Fibroblast of the conjunctiva (primary cell): ENCODE measurements at regions not wholly inside any gene's neighbourhood (a gene's known extent, or its start where the extent isn't known, plus 50 kb on each side); places are given as distances from the start of the nearest gene placed in this dataset.

Experiments
- DNase-seq: peaks from one replicate; pipeline ENCODE4 v3.0.0-alpha.2; 2010; ENCODE audit warnings: low read depth

GRCh38 chr18:33817096-33817495 lies 239.1 kb downstream of the ASXL3 start:
- DNase-seq = no peak

- DNase-seq = no peak
These were observed 236.5 kb downstream of the ASXL3 start for GRCh38 chr18:33814546-33814945.

GRCh38 chr18:33812186-33812585 lies 234.2 kb downstream of the ASXL3 start:
- DNase-seq = no peak

- no peak for DNase-seq
These were observed 227.6 kb downstream of the ASXL3 start for GRCh38 chr18:33805592-33805991.

GRCh38 chr18:33804258-33804657 lies 226.2 kb downstream of the ASXL3 start:
- DNase-seq = peak; percentile 46

GRCh38 chr18:33803636-33804035 lies 225.6 kb downstream of the ASXL3 start:
- no peak for DNase-seq

- DNase-seq = no peak
These were observed 224.9 kb downstream of the ASXL3 start for GRCh38 chr18:33802955-33803354.
